RWPE2 (cell line): ENCODE measurements at regions not wholly inside any gene's neighbourhood (a gene's known extent, or its start where the extent isn't known, plus 50 kb on each side); places are given as distances from the start of the nearest gene placed in this dataset.

Experiments
- ATAC-seq: fragments of 200-7000 bp; cut with Tn5 transposase; 3 replicates; pipeline ENCODE4 v1.9.1; 2021; ENCODE audit warnings: low read depth
- DNase-seq: peaks from one replicate; pipeline ENCODE4 v3.0.0-alpha.2; 2020; ENCODE audit warnings: low spot score
- H3K27ac ChIP-seq: fragments of 450-650 bp; 2 replicates; pipeline ENCODE4 v1.5.1; 2017; ENCODE audit warnings: mild to moderate bottlenecking; ENCODE audit not compliant: poor library complexity, severe bottlenecking
- H3K27me3 ChIP-seq: fragments of 250-450 bp; sonication (Bioruptor Pico); 2 replicates; pipeline ENCODE4 v1.5.1; 2021; ENCODE audit warnings: mild to moderate bottlenecking, moderate library complexity; ENCODE audit not compliant: insufficient read depth, poor library complexity, severe bottlenecking
- H3K36me3 ChIP-seq: fragments of 250-450 bp; sonication (Bioruptor Pico); 2 replicates; pipeline ENCODE4 v1.5.1; 2020; ENCODE audit warnings: low read depth, mild to moderate bottlenecking, moderate library complexity
- H3K4me1 ChIP-seq: fragments of 250-450 bp; sonication (Bioruptor Pico); 2 replicates; pipeline ENCODE4 v1.5.1; 2021; ENCODE audit warnings: mild to moderate bottlenecking, moderate library complexity; ENCODE audit not compliant: insufficient read depth, poor library complexity, severe bottlenecking
- H3K4me3 ChIP-seq: fragments of 250-450 bp; sonication (Bioruptor Pico); 2 replicates; pipeline ENCODE4 v1.5.1; 2021; ENCODE audit warnings: mild to moderate bottlenecking, moderate library complexity; ENCODE audit not compliant: severe bottlenecking
- H3K9me3 ChIP-seq: fragments of 250-450 bp; sonication (Bioruptor Pico); 2 replicates; pipeline ENCODE4 v1.5.1; 2021; ENCODE audit warnings: mild to moderate bottlenecking, moderate library complexity; ENCODE audit not compliant: severe bottlenecking
- TF ChIP-seq, protein P1 (sequence below): fragments of 450-650 bp; IDR thresholded peaks from one replicate; pipeline ENCODE4 v1.5.1; 2017; ENCODE audit warnings: mild to moderate bottlenecking, moderate library complexity; ENCODE audit not compliant: poor library complexity, severe bottlenecking

GRCh38 chr4:14934704-14935390, 67.4 kb upstream of the CPEB2 start:
- Histone ChIP-seq H3K4me1 (no peaks in the 10 kb centered on the region), H3K4me3 (no peak overlapping the region), H3K36me3 (no peaks in the 10 kb centered on the region), H3K27ac (no peak overlapping the region), H3K9me3 (no peaks in the 10 kb centered on the region), H3K27me3 (peaks cover 2% of the 10 kb centered on the region)
- ATAC-seq (no peak), DNase-seq (no peak)
- TF ChIP-seq, protein P1, sequence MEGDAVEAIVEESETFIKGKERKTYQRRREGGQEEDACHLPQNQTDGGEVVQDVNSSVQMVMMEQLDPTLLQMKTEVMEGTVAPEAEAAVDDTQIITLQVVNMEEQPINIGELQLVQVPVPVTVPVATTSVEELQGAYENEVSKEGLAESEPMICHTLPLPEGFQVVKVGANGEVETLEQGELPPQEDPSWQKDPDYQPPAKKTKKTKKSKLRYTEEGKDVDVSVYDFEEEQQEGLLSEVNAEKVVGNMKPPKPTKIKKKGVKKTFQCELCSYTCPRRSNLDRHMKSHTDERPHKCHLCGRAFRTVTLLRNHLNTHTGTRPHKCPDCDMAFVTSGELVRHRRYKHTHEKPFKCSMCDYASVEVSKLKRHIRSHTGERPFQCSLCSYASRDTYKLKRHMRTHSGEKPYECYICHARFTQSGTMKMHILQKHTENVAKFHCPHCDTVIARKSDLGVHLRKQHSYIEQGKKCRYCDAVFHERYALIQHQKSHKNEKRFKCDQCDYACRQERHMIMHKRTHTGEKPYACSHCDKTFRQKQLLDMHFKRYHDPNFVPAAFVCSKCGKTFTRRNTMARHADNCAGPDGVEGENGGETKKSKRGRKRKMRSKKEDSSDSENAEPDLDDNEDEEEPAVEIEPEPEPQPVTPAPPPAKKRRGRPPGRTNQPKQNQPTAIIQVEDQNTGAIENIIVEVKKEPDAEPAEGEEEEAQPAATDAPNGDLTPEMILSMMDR, result no peak

- no peak for DNase-seq
- Histone ChIP-seq H3K4me3 (no peak overlapping the region), H3K27me3 (no peaks in the 10 kb centered on the region), H3K27ac (no peak overlapping the region), H3K4me1 (no peaks in the 10 kb centered on the region), H3K9me3 (no peaks in the 10 kb centered on the region), H3K36me3 (no peaks in the 10 kb centered on the region)
- no peak for ATAC-seq
- TF ChIP-seq, protein P1, result no peak
These were observed 58.5 kb upstream of the CPEB2 start for GRCh38 chr4:14943749-14944148.

GRCh38 chr4:14952352-14952751, 49.9 kb upstream of the CPEB2 start:
- Histone ChIP-seq H3K9me3 (no peaks in the 10 kb centered on the region), H3K27me3 (no peaks in the 10 kb centered on the region), H3K27ac (no peak overlapping the region), H3K36me3 (no peaks in the 10 kb centered on the region), H3K4me3 (no peak overlapping the region), H3K4me1 (no peaks in the 10 kb centered on the region)
- TF ChIP-seq, protein P1, result no peak
- ATAC-seq (no peak), DNase-seq (no peak)
